ENCODE measurements at regions not wholly inside any gene's neighbourhood (a gene's known extent, or its start where the extent isn't known, plus 50 kb on each side); places are given as distances from the start of the nearest gene placed in this dataset.

DNA sequence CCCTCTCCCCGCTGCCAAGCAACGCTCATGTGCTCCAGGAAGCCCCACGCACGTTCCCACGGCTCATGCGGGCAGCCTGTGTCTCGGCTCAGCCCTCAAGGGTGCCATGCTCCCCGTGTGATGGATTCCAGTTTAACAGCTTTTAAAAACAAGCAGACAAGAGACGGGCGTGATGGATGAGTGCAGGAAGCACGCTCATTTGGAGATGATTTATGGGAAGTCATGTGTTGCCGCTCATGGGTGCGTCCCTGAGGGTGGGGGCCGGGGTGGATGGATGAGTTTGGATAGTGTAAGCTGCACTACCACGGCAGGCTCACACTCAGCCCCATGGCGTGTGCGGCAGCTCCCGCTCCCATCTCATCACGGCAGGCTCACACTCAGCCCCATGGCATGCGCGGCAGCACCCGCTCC is 132.8 kb downstream of the RBFOX3 start:
- H2BK12ac ChIP-seq (ENCODE audit: insufficient read length, low read depth, low read length) = no peak overlapping the region
- H3K56ac ChIP-seq (ENCODE audit: insufficient read length, low read depth, low read length) = no peak overlapping the region
- no peak overlapping the region for H3K23ac ChIP-seq (ENCODE audit: insufficient read length, low read depth, low read length)
- no peak overlapping the region for H3K9ac ChIP-seq (ENCODE audit: extremely low read depth, insufficient read length, low read length)
- H3K79me2 ChIP-seq (ENCODE audit: insufficient read depth, low read length) = no peaks in the 10 kb centered on the region
- no peak overlapping the region for H3K4ac ChIP-seq (ENCODE audit: low read depth, low read length)
- H3K23me2 ChIP-seq (ENCODE audit: insufficient read length, low read depth, low read length, poor library complexity, severe bottlenecking) = no peaks in the 10 kb centered on the region
- no peak overlapping the region for H2BK120ac ChIP-seq (ENCODE audit: low read depth, low read length, poor library complexity, severe bottlenecking)
- no peak overlapping the region for H3K14ac ChIP-seq (ENCODE audit: insufficient read depth, low read length)
- H3K9me3 ChIP-seq (ENCODE audit: control insufficient read depth, low read depth, low read length) = no peaks in the 10 kb centered on the region
- H4K5ac ChIP-seq (ENCODE audit: insufficient read length, low read depth, low read length) = no peak overlapping the region
- H3K27me3 ChIP-seq (ENCODE audit: insufficient read depth, low read length) = no peaks in the 10 kb centered on the region
- H2BK20ac ChIP-seq (ENCODE audit: low read depth, low read length, poor library complexity, severe bottlenecking) = no peak overlapping the region
- Mint-ChIP-seq H3K4me3 (no peak overlapping the region), H3K27ac (no peak overlapping the region; a peak in 1 of 7 replicates), H3K4me1 (peaks cover 9 to 17% of the 10 kb centered on the region in 2 experiments), H3K27me3 (ENCODE audit: low read depth) (peaks cover 29% of the 10 kb centered on the region), H3K9me3 (no peaks in the 10 kb centered on the region; a peak in 1 of 5 replicates), H3K36me3 (ENCODE audit: insufficient read depth in 1 of 3, low read depth in 3 of 3) (no peaks in the 10 kb centered on the region)
- no peak overlapping the region for H2AFZ ChIP-seq (ENCODE audit: low read length)
- no peaks in the 10 kb centered on the region for H3K79me1 ChIP-seq (ENCODE audit: insufficient read depth, low read depth, low read length, poor library complexity, severe bottlenecking)
- H3T11ph ChIP-seq (ENCODE audit: low read length) = no peak overlapping the region
- H4K91ac ChIP-seq (ENCODE audit: insufficient read length, low read depth, low read length) = no peak overlapping the region
- no peak overlapping the region for H3K27ac ChIP-seq (ENCODE audit: insufficient read length, low read depth, low read length)
- no peak overlapping the region for H3K18ac ChIP-seq (ENCODE audit: insufficient read length, low read depth, low read length)
- no CpG with 5 or more reads among the region's 22 CpGs for WGBS (ENCODE audit: extremely low coverage, insufficient read length, low lambda C conversion rate)
- H2AK5ac ChIP-seq (ENCODE audit: insufficient read length, low read length) = no peak overlapping the region
- no peak overlapping the region for H2BK5ac ChIP-seq (ENCODE audit: insufficient read length, low read length)
- TF ChIP-seq CTCF (conservative IDR thresholded peaks at IDR 0.05) = no peak
- H3K4me2 ChIP-seq (ENCODE audit: insufficient read depth, insufficient read length, low read length) = no peak overlapping the region
- H3K4me1 ChIP-seq (ENCODE audit: insufficient read depth, low read length) = no peaks in the 10 kb centered on the region
- H4K20me1 ChIP-seq (ENCODE audit: control insufficient read depth, insufficient read depth, insufficient read length) = no peaks in the 10 kb centered on the region
- DNase-seq = no peak
- no peak overlapping the region for H2BK15ac ChIP-seq (ENCODE audit: low read depth, low read length)
- no peak overlapping the region for H4K8ac ChIP-seq (replicated peaks; ENCODE audit: insufficient read length, low read depth, low read length)

All from H9 (cell line).